ENCODE measurements at regions not wholly inside any gene's neighbourhood (a gene's known extent, or its start where the extent isn't known, plus 50 kb on each side); places are given as distances from the start of the nearest gene placed in this dataset.

- TF ChIP-seq CTCF (IDR thresholded peaks at IDR 0.05; ENCODE audit: low read length) (no peak), EZH2 (optimal IDR thresholded peaks at IDR 0.05; ENCODE audit: low read depth, low read length) (no peak)
These were observed 953.5 kb downstream of the CDH11 start for GRCh38 chr16:64168371-64168770.
